GM19452 (cell line): ENCODE measurements at regions not wholly inside any gene's neighbourhood (a gene's known extent, or its start where the extent isn't known, plus 50 kb on each side); places are given as distances from the start of the nearest gene placed in this dataset.
"Not testable (repeated sequence)": the region's sequence is repeated elsewhere in the genome, so short reads cannot be mapped to it uniquely, and the experiment has no call there.

Experiments used
- ATAC-seq: cut with Tn5 transposase; IDR thresholded peaks from one replicate; pipeline ENCODE4 v1.9.1; 2021; ENCODE audit not compliant: unreplicated experiment

DNA sequence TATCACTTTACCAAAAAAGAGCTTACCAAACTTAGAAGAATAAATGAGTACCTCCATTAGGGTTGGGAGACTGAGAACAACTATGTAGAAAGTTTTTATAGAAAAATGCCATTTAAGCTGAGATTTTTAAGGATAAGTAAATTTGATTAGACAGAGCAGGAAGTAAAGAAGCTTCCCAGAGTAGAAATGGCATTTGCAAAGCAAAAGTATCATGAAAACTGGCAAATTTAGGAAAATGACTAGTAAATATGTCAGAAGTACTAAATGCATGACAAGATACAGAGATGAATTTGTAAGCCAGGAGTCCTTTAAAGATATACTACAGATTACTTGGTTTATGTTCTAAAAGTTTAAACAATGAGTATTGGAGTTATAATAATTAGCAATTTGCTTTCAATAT, 2581.8 kb downstream of the PCDH9 start:
- ATAC-seq, result no peak

DNA sequence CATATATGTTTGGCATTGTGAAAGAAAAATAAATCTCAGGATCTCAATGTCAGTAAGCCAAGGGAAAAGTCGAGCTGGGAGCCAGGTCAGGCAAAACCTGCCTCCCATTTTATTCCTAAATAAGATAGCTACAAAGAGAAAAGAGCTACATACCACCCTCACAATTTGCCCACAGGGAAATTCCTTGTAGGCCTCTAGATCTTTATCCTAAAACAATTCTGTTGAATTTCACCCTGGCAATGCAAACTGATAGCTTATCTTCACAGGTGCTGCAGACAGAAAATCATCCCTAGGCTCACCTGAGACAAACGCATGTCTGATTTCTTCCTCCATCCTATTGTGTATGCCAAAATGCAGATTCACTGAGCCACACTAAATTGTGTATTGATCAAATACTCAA, 2587.1 kb downstream of the PCDH9 start:
- no peak for ATAC-seq

DNA sequence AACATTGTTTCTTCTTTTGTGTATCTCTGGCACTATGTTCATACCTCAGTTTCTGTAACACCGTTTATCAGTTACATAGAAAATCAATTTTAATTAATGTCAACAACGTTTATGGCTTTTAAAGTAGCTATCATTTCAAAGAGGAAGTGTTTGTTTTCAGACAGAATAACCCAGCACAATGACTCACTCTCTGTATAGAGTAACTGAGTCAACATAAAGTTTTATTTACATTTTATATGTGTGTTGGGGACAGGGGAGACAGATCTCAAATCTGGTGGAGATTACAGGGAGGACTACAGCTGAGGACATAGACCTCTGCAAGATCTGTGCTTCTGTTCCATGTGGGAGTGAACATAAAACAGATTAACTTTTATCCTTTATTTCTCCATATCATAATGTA, 2590.1 kb downstream of the PCDH9 start:
- no peak for ATAC-seq

DNA sequence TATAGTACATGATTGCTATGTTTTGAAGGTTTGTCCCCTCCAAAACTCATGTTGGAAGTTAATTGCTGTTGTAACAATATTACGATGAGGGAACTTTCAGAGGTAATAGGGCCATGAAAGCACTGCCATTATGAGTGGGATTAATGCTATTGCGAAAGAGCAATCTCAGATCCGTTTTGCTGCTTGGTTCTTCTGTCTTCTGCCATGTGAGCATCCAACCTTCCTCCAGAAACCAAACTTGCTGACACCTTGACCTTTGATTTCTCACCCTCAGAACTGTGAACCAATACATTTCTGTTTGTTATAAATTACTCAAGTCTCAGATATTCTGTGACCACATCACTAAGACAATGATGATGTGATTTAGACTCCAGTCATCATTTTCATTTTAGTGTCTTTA, 2590.9 kb downstream of the PCDH9 start:
- ATAC-seq, result no peak

DNA sequence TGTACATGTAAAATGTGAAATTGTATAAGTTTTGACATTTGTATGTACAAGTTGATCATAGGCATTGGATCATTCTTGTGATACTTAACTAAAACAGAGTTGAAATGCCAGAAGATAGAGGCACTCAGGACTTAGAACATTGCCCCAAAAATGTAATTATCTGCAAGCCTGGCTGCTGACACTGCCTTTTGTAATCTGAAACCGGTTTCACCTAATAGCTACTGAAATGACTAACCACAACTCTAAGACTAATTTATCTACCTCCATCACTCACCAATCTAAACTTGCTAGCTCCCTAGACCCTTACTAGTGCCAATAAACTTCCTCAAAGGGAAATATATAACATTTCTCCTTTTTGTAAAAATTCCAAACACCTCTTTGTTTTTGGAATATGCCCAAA, 2596.2 kb downstream of the PCDH9 start:
- no peak for ATAC-seq

DNA sequence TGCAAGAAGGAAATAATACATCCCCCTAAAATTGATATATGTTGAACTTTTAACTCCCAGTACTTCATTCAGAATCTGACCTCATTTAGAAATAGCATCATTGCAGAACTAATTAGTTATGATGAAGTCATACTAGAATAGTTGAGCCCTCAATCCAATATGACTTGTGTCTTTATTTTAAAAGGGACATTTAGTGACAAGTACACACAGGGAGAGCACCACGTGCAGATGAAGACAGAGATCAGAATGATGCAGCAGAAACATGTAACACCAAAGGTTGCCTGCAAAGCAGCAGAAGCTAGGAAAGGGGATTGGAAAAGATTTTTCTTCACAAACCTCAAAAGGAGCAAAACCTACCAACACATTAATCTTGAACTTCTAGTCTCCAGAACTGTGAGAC, 2602.5 kb downstream of the PCDH9 start:
- ATAC-seq, result no peak

DNA sequence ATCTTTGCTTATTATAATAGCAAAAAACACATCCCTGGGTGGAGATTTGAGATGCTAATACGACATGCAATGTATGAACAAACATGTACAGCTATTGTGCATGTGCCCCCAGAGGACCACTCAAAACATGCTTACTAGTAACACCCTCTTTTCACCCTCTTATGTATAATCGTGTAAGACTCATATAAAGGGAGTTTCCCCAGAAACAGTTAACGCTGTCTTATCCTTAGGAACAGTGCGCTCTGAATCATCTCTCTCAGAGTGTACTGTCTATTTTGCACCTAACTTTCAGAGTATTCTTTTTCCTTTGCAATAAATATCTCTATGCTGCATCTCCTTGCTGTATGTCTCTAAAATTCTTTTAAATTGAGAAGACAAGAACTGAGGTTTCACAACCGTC, 2604.0 kb downstream of the PCDH9 start:
- ATAC-seq, result no peak

DNA sequence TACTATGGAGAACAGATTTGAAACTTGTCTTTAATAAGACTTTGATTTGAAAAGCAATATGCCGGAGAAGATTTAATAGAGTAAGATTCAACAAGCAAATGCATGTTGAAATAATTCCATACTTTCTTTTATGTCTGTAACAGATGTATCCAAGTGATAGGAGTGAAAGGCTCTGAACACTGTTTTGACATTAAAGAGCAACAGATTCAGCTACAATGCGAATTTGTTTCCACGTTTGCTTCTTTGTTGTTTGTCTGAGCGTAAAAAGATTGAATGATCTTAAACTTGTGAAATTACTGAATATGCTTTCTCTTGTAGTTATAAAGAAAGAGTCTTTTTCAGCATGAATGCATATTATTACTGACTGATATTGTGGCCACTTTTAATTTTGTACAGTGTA, 2612.9 kb downstream of the PCDH9 start:
- ATAC-seq, result no peak

DNA sequence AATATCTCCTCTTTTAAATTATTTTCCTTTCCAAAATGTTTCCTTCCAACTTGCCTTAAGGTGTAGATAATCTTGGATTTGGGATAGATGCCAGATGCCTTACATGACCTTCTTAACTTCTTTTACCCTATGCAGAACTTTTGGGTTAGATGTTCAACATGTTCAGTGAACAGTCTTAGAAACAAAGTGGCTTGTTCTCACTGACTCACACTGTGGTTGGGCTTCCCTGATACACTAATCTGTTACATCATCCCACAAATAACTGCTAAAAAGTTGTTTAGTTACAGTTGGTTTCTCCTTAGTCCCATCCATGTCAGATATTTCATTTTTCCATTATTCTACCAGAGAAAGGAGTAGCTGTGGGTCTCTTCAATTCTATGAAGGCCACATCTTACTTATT, 2638.2 kb downstream of the PCDH9 start:
- no peak for ATAC-seq

DNA sequence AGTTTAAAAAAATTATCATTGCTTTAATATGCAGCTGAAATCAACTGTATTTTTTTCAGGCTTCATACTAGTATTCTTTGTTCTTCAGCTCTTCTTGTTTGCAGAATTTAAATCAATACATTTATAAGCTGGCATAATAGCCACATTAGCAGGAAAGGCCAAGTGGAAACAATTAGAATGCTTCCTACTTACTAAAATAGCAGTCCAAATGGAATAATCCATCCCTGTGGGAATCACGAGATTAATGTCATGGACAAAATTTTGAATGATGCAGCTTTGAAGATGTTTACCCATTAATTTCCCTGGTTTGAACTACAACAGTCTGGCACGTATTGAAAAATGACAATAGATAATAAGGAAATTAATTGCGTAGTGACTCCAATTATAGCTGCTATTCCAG, 2650.8 kb downstream of the PCDH9 start:
- no peak for ATAC-seq

DNA sequence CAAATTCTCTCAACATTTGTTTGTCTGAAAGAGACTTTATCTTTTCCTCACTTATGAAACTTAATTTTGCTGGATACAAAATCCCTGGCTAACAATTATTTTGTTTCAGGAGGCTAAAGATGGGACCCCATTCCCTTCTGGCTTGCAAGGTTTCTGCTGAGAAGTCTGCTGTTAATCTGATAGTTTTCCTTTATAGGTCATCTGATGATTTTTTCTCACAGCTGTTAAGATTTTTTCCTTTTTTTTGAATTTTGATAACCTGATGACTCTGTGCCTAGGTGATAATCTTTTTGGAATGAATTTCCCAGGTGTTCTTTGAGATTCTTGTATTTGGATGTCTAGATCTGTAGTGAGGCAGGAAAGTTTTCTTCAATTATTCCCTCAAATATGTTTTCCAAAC, 2661.4 kb downstream of the PCDH9 start:
- no peak for ATAC-seq

DNA sequence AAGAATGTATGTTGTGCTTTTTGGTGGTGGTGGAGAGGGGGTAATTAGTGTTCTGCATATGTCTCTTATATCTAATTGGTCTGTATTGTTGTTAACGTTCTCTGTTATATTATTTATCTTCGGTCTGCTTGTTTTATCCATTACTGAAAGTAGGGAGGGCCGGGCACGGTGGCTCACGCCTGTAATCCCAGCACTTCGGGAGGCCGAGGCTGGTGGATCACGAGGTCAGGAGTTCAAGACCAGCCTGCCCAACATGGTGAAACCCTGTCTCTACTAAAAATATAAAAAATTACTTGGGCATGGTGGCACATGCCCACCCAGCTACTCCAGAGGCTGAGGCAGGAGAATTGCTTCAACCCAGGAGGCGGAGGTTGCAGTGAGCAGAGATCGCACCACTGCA, 2672.1 kb downstream of the PCDH9 start:
- not testable (repeated sequence) for ATAC-seq

DNA sequence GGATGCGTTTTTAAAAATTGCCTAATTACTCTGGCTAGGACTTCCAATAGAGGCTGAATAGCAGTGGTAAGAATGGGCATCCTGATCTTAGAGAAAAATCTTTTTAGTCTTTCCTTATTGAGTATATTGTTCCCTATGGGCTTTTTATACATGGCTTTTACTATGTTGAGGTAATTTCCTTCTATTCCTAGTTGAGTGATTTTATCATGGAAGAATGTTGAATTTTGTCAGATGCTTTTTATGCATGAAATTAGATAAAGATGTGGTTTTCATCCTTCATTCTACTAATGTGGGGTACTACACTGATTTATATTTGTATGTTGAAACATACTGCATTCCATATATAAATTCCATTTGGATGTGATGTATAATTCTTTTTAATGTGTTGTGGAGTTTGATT, 2673.8 kb downstream of the PCDH9 start:
- ATAC-seq, result no peak

DNA sequence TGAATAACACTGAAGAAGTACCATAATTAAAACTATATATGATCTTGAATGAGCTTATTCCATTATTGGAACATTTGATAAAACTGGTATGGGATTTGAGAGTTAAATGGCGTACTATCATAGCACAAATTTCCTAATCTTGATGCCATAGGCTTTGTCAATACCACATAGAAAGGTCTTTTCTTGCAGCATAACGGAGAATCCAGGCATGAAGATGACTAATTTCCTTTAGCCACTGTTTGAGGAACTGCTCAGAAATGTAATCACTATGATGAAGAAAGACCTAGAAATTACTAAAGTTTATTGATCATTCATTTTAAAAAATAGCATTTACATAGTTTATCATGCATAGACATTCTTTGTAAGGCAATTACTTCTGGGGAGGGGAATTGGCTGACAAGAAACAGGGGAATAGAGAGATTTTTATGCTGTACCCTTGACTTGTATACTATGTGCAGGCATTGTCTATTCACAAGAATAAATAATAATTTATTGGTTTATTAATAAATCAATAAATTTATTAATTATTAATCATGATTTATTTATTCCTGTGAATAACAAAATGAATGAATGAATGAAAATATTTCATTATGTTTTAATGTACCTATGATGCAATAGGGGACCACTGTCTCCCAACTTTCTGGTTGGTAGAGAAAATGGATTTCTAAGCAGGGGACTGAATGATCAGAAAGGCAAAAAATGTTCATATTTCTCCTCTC, 2676.6 kb downstream of the PCDH9 start:
- no peak for ATAC-seq

DNA sequence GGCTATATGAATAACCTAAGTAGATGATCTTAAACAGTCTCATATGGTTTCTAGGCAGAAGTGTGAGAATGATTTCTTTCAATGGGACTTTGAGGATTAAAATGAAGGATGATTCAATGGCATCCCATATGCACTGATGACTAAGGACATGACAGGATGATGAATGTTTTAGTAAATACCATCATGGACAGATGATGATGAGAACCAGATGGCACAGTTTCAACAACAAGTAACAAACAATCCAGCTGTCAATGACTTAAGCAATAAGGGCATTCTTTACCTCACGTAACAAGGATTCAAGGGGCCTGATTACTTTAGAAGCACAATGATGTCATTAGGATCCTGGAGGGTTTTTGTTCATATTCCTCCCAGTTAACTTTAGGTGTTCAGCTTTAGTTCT, 2678.4 kb downstream of the PCDH9 start:
- no peak for ATAC-seq

DNA sequence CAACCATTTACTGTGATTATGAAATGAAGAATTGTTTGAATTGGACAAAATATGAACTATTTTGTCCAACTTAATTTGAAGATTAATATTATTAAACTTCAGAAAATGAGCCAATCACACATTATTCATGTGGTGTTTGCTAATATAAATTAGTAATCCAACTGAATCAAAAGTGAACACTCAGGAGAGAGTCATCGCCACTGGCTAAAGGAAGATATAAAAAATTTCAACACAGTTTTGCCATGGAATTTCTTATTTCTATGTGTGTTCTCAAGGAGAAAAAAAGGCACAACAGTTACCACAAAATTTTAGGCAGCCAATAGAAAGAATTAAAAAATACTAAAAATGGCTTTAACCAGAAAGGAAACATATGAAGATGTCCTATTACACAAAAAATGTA, 2683.8 kb downstream of the PCDH9 start:
- ATAC-seq, result no peak

DNA sequence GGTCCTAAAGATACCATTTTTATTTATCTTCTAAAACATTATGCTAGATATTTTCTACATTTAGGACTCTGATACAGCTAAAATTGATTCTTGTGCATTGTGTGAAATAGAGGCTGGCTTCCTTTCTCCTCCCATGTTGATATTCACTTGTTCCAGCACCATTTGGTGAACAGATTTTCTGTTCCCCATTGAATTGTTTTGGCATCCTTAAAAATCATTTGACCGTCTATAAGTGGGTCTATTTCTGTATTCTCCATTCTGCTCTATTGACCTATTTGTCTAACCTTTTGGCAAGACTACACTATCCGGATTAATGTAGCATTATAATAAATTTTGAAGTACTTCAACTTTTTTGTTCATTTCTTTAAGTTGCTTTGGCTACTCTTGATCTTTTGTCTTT, 2689.2 kb downstream of the PCDH9 start:
- ATAC-seq, result no peak

DNA sequence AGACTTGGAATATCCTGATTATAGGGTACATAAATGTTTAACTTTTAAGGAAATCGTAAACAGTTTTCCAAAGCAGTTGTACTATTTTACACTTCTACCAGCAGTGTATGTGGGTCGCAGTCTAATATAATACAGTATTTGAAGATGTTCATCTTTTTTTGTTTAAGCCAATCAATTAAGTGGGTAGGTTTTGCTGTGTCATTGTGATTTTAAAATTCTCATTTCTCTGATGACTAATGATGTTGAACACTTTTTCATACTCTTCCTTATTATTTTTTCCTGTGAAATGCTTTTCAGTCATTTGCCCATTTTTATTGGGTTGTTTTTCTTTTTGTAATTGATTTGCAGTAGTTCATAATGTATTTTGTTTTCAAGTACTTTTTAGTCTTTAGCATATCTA, 2689.7 kb downstream of the PCDH9 start:
- ATAC-seq, result no peak

DNA sequence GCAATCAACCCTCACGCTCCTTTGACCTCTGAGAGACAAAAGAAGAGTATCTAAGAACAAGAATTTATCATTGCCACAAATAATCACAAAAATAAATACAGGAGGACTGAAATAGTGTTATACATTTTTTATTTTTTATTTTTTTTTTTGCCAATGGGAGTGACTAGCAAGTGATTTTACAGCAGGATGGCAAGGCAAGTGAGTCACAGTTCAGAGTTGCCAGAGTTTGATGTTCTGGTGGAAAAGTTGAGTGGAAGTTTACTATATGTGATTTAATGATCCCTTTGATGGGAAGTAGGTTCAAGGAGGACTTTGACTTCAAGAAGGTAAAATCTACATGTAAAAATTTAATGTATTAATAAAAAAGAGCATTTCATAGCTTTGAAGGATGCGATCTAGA, 2691.4 kb downstream of the PCDH9 start:
- ATAC-seq, result no peak

DNA sequence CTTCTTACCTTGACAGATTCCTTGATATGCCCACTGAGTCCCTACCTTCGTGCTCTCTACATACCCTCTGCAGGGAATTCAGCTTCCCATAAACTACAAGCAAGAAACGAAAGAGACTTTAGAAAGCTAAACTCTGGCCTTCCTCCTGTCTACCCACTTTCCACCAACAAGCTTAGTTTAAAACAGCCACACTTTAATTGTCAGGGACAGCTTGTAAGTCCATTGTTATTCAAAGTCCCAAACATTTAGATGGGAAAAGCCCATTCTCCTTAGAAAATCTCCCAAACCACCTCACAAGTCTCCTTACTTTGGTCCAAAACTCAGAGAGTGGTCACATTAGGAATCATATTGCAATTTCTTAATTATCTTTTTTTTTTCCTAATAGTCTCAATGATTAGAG, 2695.8 kb downstream of the PCDH9 start:
- no peak for ATAC-seq

DNA sequence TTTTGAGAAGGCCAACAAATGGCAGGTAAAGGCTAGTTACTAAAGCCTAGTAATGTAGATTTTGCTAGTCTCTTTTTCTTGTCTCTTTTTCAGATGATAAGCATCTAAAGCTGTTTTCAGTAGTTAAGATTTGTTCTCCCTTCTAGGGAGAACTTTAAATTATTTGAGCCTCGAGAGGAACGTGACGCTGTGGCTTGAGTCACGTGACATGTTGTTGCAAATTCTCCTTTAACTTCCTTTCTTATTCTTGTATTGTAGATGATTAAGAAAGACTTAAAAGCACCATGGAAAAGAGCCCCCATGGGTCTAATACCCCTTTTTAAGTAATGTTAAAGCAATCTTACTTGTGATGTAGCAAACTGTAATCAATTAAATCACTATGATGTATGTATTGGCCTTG, 2698.7 kb downstream of the PCDH9 start:
- ATAC-seq, result no peak

DNA sequence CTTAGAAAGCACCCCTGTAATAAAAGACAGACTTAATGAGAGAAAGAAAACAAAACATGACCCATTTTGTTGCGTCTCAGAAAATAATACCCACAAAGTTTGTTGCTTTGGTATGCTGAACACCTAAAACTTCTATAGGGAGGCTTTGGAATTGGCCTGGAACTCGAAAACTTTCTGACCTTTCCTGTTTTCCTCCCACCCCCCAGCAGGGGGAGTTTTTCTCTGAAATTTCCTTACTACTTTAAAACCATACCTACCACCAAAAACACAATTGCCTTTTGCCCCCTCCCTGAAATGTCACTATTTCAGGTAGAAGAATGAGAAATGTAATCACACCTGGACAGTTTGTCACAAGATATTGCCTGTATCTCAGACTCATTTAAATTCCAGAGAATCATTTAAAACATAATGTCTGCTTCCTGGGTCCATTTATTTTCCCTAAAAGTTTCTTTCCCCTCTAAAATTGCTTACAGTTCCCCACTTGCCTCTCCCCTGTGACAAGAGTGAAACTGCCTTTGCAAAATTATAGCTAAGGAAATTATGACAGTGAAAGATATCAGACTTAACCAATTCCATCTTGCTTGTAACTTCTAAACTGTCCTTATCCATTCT, 2700.2 kb downstream of the PCDH9 start:
- ATAC-seq, result no peak

DNA sequence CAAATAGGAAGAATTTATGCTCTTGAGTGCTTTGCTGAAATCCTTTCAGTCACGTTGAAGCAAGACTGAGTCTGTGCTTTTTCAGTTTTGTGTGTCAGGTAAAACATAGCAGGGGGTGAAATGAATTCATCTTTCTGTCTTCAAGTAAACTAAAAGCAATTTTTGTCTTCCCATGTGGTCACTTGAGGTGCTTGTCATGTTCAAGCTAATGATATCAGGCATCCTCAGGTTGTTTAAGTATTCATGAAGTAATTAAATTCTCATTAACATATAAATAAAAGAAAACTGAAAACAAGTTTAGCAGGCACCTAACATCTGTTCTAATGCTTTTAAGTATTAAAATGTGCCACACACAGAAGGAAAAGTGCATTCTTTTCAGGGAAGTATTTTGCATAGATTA, 2701.3 kb downstream of the PCDH9 start:
- no peak for ATAC-seq
